Limb (tissue), 2 donors: ENCODE measurements at regions not wholly inside any gene's neighbourhood (a gene's known extent, or its start where the extent isn't known, plus 50 kb on each side); places are given as distances from the start of the nearest gene placed in this dataset.
A peak's percentile ranks its signal among the peaks of the same experiment; 100 is the strongest.
"Not testable (repeated sequence)": the region's sequence is repeated elsewhere in the genome, so short reads cannot be mapped to it uniquely, and the experiment has no call there.

Source experiments
- DNase-seq, 2 donors: peaks; one replicate each; pipeline ENCODE4 v3.0.0-alpha.2; 2016; ENCODE audit errors: extremely low spot score in 2 of 2

- DNase-seq: no peak
These were observed 277.1 kb upstream of the GBE1 start for GRCh38 chr3:82038556-82038955.

- no peak for DNase-seq
These were observed 271.7 kb upstream of the GBE1 start for GRCh38 chr3:82033186-82033585.

- no peak for DNase-seq
These were observed 270.2 kb upstream of the GBE1 start for GRCh38 chr3:82031596-82031995.

GRCh38 chr3:82030916-82031315 lies 269.5 kb upstream of the GBE1 start:
- DNase-seq: peak in 1 of 2 donors; percentile 18

- no peak for DNase-seq
These were observed 261.4 kb upstream of the GBE1 start for GRCh38 chr3:82022836-82023235.

GRCh38 chr3:82020282-82020681 lies 258.8 kb upstream of the GBE1 start:
- no peak for DNase-seq

- no peak for DNase-seq
These were observed 253.8 kb upstream of the GBE1 start for GRCh38 chr3:82015241-82015640.

- DNase-seq: no peak
These were observed 251.3 kb upstream of the GBE1 start for GRCh38 chr3:82012775-82013174.

- DNase-seq: no peak
These were observed 249.9 kb upstream of the GBE1 start for GRCh38 chr3:82011336-82011735.

- no peak for DNase-seq
These were observed 243.8 kb upstream of the GBE1 start for GRCh38 chr3:82005266-82005665.

GRCh38 chr3:82004266-82004665 lies 242.8 kb upstream of the GBE1 start:
- DNase-seq: no peak

GRCh38 chr3:82002986-82003642 lies 241.7 kb upstream of the GBE1 start:
- no peak for DNase-seq

- DNase-seq: no peak
These were observed 241.0 kb upstream of the GBE1 start for GRCh38 chr3:82002491-82002890.

GRCh38 chr3:82001276-82001923 lies 240.0 kb upstream of the GBE1 start:
- DNase-seq: no peak

- peak; percentile 55 to 66 for DNase-seq
These were observed 239.3 kb upstream of the GBE1 start for GRCh38 chr3:82000773-82001172.

- DNase-seq: no peak
These were observed 238.9 kb upstream of the GBE1 start for GRCh38 chr3:82000350-82000749.

- no peak for DNase-seq
These were observed 237.5 kb upstream of the GBE1 start for GRCh38 chr3:81998907-81999306.

- DNase-seq: peak in 1 of 2 donors; percentile 29
These were observed 236.8 kb upstream of the GBE1 start for GRCh38 chr3:81998139-81998755.

GRCh38 chr3:81997390-81997789 lies 235.9 kb upstream of the GBE1 start:
- no peak for DNase-seq

GRCh38 chr3:81995329-81995728 lies 233.9 kb upstream of the GBE1 start:
- DNase-seq: no peak

- DNase-seq: no peak
These were observed 228.3 kb upstream of the GBE1 start for GRCh38 chr3:81989758-81990157.

GRCh38 chr3:81989274-81989673 lies 227.8 kb upstream of the GBE1 start:
- no peak for DNase-seq

GRCh38 chr3:81987412-81987811 lies 226.0 kb upstream of the GBE1 start:
- not testable (repeated sequence) for DNase-seq
